HG02938 (cell line): ENCODE measurements at regions not wholly inside any gene's neighbourhood (a gene's known extent, or its start where the extent isn't known, plus 50 kb on each side); places are given as distances from the start of the nearest gene placed in this dataset.

Experiments
- ATAC-seq: cut with Tn5 transposase; IDR thresholded peaks from one replicate; pipeline ENCODE4 v1.9.1; 2021; ENCODE audit warnings: mild to moderate bottlenecking, moderate library complexity; ENCODE audit not compliant: unreplicated experiment

DNA sequence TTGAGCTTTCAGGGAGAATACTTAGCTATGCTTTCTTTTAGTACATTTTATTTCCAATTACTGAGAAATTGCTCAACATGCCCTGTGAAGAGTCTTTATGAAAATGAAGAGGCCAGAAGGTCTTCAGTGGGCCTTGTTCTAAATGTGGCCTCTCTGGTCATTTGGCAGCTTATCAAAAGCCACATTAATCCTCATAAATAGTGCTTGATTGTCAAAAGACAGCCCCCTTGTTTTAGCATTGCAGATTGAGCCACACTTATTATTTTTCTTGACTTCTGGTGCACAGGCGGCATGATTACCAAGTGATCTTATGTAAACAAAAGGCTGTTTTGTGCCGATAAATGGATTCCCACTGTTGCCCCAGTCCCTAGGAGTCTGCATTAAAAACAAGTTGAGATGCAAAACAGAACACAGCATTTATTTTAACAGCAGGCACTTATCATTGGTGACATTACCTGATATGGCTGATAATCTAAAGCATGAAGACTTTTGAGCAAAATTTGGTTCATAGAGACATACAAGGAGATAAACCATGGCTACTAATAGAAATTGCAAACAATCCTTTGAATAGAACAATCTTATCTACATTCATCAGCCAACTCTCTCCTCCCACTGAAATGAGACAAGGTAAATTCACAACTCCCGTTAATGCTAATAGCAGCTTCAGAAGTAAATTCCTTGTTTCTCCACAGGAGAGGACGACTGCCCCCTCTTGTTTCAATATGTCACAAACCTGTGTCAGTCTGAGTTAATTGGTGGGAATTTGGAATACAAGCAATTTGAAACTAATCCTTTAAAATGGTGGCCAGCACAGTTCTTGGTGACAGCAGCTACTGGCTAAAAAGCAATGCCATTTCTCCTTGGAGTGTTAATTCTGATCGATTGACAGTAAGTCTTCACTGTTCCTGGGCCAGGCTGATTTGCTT, 194.3 kb downstream of the NSUN3 start:
- ATAC-seq: no peak

DNA sequence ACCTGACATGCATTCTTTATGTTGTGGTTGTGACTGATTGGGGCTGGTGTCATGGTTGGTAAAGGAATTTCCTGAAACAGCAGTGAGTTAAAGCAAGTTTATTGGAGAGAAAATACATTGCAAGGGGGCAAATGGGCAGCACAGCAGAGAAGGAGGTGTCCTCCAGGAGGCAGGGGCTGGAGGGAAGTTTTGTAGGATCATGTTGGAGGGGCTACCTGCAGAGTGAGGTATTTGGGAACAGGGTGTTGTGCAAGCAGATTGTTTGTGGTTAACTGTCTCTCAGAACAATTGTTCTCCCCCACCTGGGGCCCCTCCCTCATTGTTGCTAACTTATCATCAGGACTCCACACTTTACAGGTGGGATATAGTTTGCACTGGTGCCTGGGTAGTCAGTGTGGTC, 196.0 kb downstream of the NSUN3 start:
- ATAC-seq: no peak

DNA sequence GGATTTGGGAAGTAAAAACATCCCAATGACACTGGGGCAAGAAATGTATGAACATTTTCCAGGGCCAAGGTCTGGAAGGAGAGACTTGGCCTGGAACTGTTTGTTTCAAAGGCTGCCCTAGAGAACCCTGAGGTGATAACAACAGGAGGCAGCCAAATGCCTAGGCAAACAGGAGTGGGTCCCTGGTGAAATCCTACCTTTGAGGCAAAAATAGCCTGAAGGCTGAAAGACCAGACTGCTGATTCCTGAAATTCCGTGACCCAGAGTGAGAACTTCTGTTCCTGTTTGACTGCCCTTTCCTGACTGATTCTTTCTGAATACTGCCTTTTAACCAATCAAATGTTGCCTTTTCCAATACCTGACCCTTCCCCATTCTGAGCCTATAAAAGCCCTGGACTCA, 196.4 kb downstream of the NSUN3 start:
- ATAC-seq: no peak

DNA sequence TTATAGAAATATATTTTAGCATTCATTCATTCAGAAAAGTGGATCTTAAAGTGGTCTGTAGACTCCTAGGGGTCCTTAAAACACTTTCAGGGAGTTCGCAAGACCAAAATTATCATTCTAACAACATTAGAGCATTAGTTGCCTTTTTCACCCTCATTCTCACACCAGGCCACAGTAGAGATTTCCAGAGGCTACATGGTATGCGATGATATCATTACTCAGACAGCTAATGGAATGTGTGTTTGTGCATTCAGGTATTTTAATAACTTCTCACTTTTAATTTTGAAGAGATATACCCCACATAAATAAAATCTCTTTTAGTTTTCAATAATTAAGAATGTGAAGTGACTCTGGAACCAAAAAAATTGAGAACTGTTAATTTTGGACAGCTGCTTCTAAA, 206.9 kb downstream of the NSUN3 start:
- no peak for ATAC-seq

DNA sequence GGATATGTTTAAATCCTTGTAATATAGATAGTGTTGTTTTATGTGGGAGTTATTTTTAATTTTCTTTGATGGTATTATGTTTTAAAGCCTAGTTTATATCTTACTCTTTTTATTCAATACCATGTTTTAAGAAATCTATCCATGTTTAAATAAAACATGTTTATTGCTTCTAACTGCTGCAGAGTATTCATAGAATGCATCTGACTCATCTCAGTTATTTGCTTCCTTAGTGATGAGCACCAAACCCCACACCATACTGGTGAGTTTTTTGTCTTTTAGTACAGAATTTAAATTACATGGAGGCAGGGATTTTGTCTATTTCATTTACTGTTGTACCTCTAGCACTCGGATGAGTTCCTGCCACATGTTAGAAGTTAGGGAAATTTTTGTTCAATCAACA, 209.2 kb downstream of the NSUN3 start:
- ATAC-seq: no peak

DNA sequence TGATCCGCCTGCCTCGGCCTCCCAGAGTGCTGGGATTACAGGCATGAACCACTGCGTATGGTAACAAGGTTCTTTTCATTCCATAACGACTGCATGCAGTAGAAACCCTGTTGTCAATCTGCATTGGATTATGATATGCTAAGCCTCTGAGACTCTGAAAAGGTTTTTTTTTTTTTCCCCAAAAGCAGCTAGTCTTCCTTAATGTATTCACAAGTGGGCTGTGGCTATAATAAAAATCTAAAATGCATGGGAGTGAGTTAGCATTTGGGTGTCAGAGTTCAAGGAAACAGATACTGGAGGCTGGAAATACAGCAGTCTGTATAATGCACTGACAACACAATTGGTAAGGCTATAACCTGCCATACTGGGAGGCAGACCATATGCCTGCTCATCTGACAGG, 218.1 kb downstream of the NSUN3 start:
- ATAC-seq: no peak

DNA sequence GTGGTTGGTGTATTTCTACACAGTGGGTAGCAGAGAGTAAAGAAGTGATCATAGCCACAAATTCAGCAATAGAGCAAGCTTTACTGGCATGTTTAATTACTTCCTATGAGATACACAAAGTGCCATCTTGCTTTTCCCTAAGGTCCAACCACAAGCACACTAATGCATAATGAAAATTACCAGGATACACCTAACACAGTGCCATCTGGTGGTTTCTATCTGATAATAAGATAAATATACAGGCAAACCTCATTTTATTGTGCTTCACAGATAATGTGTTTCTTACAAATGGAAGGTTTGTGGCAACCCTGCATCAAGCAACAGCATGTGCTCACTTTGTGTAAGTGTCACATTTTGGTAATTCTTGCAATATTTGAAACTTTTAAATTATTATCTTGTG, 223.0 kb downstream of the NSUN3 start:
- ATAC-seq: no peak

GRCh38 chr3:94291686-94292085, 228.8 kb downstream of the NSUN3 start:
- no peak for ATAC-seq

- ATAC-seq: no peak
These were observed 229.3 kb downstream of the NSUN3 start for GRCh38 chr3:94292151-94292550.

GRCh38 chr3:94293793-94294195, 230.9 kb downstream of the NSUN3 start:
- no peak for ATAC-seq

DNA sequence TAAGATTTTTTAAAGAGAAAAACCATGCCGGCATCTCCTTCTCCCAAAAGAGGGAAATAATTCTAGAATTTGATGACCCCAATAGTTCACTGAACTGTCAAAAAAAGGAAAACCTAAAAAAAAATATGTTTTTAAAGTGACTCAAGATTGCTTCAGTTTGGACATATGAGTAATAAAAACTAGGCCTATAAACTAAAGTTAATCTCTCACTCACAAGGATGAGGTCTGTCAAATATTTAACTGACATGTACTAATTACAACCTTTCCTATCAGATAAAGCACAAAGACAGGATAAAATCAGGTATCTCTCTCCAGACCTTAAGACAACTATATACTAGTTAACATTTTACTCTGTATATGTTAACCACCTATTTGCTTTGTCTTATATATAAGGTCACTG, 231.9 kb downstream of the NSUN3 start:
- no peak for ATAC-seq

DNA sequence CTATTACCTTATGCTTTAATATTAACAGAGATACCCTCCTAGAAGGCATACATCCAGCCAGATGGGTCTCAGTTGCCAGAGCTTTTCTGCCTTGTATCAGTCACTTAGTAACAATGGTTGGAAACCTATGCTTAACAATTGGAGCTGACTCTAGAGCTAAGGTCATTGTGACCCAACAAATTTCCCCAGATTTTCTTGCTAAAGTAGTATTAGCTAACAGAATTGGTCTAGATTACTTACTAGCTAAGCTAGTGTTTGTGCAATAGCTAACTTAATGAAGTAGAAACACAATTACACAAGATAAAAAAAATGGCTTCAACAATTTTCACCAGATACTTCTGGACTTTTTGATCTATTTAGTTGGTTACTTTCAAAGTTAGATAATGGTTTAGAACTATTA, 236.9 kb downstream of the NSUN3 start:
- ATAC-seq: no peak

DNA sequence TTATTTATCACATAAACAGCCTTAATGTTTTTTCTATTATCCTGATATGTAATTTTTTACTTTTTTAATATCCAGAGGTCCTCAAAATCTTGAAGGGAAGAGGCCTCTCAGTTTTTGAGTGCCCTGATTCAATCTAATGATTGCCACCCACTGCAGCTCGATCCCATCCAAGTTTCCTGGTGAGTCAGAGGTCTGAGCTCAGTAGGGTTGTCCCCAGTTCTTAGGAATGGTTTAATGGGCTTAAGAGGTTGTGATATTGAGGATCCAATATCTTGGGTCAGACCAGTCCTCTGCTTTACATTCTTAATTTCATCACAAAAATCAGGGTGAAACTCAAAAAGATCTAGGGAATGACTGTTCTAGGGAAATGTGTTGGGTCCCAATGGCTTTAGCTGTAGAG, 238.5 kb downstream of the NSUN3 start:
- no peak for ATAC-seq

DNA sequence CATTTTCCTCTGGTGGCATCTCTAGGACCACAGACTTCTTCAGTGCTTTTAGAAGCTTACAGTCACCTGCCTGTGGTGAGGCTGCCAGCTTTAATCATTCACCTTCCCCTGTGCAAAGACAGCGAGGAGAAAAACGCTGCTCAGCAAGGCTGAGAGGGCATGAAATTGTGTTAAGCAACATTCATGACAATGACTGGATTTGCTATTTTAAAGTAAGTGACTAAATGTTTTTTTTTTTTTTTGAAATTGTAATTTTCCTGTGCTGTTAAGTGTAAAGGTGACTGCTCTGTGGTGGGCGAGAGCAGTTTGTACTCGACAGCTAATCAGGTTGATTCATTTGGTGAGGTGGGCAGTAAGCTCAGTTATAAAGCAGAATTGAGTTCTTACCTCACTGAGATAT, 240.4 kb downstream of the NSUN3 start:
- no peak for ATAC-seq

DNA sequence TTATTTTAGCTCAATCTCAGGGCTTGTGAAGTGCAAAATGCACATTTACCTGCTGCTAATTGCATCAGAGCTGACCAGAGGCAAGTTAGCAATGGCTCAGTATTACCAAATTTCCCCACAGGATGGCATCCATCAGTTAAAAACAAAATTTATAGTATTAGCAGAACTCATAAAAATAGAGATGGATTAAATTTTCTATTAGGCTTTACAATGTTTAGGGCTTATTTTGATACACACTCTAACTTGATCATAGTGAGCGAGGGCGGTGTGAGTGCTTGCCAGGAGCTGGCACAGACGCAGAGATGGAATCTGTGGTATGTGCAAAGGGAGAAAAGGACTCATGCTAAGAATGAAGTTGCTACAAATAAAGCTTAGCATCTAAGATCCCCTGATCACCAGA, 241.0 kb downstream of the NSUN3 start:
- no peak for ATAC-seq

- ATAC-seq: no peak
These were observed 242.1 kb downstream of the NSUN3 start for GRCh38 chr3:94304954-94305353.

DNA sequence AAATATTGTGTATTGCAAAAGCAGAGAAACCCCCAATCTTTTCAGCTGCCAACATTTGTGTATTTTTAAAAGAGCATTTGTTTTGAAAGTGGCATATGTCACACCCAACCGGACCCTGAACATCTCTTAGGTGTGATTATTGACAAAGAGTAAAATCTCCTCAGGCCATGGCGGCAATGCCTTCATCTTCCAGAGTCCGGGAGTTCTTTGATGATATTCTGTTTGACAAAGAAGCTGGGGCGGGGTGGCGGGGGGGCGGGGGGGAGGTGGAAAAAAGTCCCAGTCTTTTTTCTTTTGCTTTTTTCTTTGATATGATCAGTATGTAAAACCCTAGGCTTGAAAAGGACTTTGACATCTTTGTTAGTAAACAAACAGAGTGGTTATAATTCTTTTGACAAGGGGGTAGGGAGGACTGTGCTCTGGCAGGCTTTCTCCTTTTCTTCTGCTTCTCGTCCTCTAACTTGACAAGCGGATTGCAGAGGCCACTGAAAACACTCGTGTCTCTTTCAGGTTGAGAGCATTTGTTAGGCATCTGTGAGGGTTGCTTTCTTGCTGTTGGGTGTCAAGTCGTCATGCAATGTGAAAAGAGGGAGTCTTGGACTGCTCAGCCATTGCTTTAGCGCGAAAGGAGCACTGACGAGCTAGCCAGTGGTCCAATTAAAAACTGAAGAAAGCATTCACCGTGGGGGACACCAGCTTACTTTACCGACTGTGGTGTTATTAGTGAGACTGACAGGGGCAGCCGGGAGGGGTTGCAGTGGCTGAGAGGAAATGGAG, 243.2 kb downstream of the NSUN3 start:
- ATAC-seq: no peak

GRCh38 chr3:94307588-94307987, 244.7 kb downstream of the NSUN3 start:
- no peak for ATAC-seq

DNA sequence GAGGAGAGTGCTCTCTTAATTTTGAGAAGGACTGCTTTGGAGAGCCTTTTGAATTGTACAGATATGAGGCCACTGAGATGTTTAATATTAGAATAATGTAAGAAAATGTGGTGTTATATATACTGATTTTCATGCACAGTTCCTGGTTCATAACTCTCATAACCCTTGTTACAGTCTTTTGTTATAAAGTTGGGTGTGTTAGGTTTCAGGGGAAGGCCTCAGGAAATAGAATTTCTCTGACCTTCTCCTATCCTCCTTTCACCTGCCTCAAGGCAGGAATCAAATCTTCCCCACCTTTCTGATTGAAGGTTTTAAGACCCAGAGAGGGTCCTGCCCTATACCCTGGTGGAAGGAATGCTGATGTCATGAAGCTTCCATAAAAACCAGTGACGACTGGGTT, 245.9 kb downstream of the NSUN3 start:
- no peak for ATAC-seq

DNA sequence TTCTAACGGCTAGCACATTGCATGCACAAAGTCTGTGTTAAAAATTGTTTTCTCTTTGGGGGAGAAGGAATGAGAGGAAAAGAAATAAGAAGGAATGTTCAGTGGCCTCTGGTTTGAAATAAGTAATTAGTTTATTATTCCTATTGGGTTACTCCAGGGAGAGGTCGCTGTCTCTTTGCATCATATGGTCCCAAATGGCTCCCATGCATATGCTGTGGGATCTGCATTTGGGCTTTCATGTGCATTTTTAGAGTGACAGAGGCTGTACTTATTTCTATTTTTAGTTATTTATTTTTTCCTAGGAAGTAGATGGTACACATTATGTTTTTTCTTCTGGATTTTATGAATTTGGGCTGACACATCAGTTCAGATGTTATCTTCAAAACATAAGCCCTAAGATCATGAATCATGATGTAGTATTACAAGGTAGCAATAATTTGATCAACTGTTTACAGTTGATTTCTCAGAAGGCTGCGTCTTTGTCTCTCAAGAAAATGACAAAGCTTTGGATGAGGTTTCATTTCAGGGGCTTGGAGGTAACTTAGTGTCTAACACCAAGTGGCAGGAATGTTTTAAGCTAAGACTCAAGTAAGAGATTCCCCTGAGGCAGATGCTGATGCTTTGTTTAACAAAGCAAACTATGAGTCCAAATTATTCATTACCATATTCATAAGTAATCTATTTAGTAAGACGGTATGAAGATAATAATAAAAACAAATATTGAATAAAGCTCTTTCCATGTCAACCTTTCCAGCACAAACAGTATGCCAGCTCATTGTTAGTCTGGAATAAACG, 247.7 kb downstream of the NSUN3 start:
- no peak for ATAC-seq

DNA sequence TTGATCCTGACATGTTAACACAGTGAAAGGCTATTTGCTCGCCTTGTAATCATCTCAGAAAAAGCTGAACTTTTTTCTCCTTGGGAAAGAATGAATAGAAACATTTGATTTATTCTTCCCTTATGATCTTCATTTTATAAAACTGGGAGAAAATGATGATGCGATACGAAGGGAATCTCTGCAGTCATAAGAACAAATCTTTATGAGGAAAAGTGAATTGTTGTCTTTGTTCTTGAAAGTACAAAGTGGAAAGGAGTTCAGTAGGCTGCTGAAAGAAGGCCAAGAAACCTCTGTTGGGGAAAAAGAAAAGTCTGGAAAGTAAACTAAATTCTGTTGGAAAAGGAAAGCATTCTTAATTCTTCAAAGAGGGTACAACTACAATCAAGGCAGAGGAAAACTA, 248.8 kb downstream of the NSUN3 start:
- ATAC-seq: no peak
